SK-N-SH (cell line): ENCODE measurements at regions not wholly inside any gene's neighbourhood (a gene's known extent, or its start where the extent isn't known, plus 50 kb on each side); places are given as distances from the start of the nearest gene placed in this dataset.

Source experiments
- CHD2 ChIP-seq: fragments of 150-350 bp; IDR thresholded peaks from 2 replicates; pipeline ENCODE4 v1.6.1; 2018; ENCODE audit warnings: low read length; ENCODE audit not compliant: partially characterized antibody
- CTCF ChIP-seq: fragments of 200-600 bp; sonication (generic); IDR thresholded peaks from 2 replicates; pipeline ENCODE4 v1.6.1; 2017; ENCODE audit warnings: antibody characterized with exemption, mild to moderate bottlenecking, moderate library complexity

- TF ChIP-seq CTCF (no peak), CHD2 (no peak)
These were observed 315.3 kb upstream of the SLC35B3 start for GRCh38 chr6:8750627-8751026.
